HUES48 (cell line): ENCODE measurements at regions not wholly inside any gene's neighbourhood (a gene's known extent, or its start where the extent isn't known, plus 50 kb on each side); places are given as distances from the start of the nearest gene placed in this dataset.

Source experiments
- H3K27ac ChIP-seq: one replicate; pipeline ENCODE4 v1.7.0; 2013; ENCODE audit warnings: low read depth, low read length, inconsistent platforms
- H3K27me3 ChIP-seq: 2 replicates; pipeline ENCODE4 v1.6.1; 2013; ENCODE audit warnings: mild to moderate bottlenecking, low read length; ENCODE audit not compliant: control insufficient read depth, insufficient read depth
- H3K36me3 ChIP-seq: 2 replicates; pipeline ENCODE4 v1.6.1; 2013; ENCODE audit warnings: low read length; ENCODE audit not compliant: control insufficient read depth, insufficient read depth
- H3K4me1 ChIP-seq: 2 replicates; pipeline ENCODE4 v1.6.1; 2013; ENCODE audit warnings: mild to moderate bottlenecking, low read length; ENCODE audit not compliant: control insufficient read depth, insufficient read depth
- H3K4me3 ChIP-seq: 2 replicates; pipeline ENCODE4 v1.5.1; 2013; ENCODE audit warnings: mild to moderate bottlenecking, low read depth, low read length
- H3K9ac ChIP-seq: 2 replicates; pipeline ENCODE4 v1.6.1; 2013; ENCODE audit warnings: mild to moderate bottlenecking, low read depth, low read length, moderate library complexity
- H3K9me3 ChIP-seq: 2 replicates; pipeline ENCODE4 v1.6.1; 2013; ENCODE audit warnings: low read length; ENCODE audit not compliant: control insufficient read depth, insufficient read depth

- H3K4me1 ChIP-seq, result no peaks in the 10 kb centered on the region
- no peak overlapping the region for H3K27ac ChIP-seq
- no peaks in the 10 kb centered on the region for H3K27me3 ChIP-seq
These were observed 445.0 kb downstream of the CDH26 start for GRCh38 chr20:60403105-60403741.

GRCh38 chr20:60407011-60407771, 449.0 kb downstream of the CDH26 start:
- no peak overlapping the region for H3K9ac ChIP-seq
- no peaks in the 10 kb centered on the region for H3K9me3 ChIP-seq
- no peak overlapping the region for H3K4me3 ChIP-seq
- no peak overlapping the region for H3K27ac ChIP-seq
- no peaks in the 10 kb centered on the region for H3K36me3 ChIP-seq
- H3K4me1 ChIP-seq, result no peaks in the 10 kb centered on the region
- H3K27me3 ChIP-seq, result no peaks in the 10 kb centered on the region

More at GRCh38 chr20:60403105-60403741, 445.0 kb downstream of the CDH26 start:
- no peak overlapping the region for H3K9ac ChIP-seq
- H3K36me3 ChIP-seq, result no peaks in the 10 kb centered on the region
- no peak overlapping the region for H3K4me3 ChIP-seq
- peaks cover 8% of the 10 kb centered on the region; the same call in 1 of the 2 replicates for H3K9me3 ChIP-seq

- Histone ChIP-seq H3K9me3 (no peaks in the 10 kb centered on the region), H3K27ac (no peak overlapping the region), H3K27me3 (no peaks in the 10 kb centered on the region), H3K4me3 (no peak overlapping the region), H3K4me1 (no peaks in the 10 kb centered on the region), H3K36me3 (no peaks in the 10 kb centered on the region), H3K9ac (no peak overlapping the region)
These were observed 449.7 kb downstream of the CDH26 start for GRCh38 chr20:60407938-60408337.

GRCh38 chr20:60408435-60408834, 450.2 kb downstream of the CDH26 start:
- no peak overlapping the region for H3K27ac ChIP-seq
- no peaks in the 10 kb centered on the region for H3K4me1 ChIP-seq
- H3K36me3 ChIP-seq, result no peaks in the 10 kb centered on the region
- H3K9ac ChIP-seq, result no peak overlapping the region
- H3K27me3 ChIP-seq, result no peaks in the 10 kb centered on the region
- no peaks in the 10 kb centered on the region for H3K9me3 ChIP-seq
- H3K4me3 ChIP-seq, result no peak overlapping the region

- Histone ChIP-seq H3K27ac (no peak overlapping the region), H3K27me3 (no peaks in the 10 kb centered on the region), H3K9ac (no peak overlapping the region), H3K9me3 (no peaks in the 10 kb centered on the region), H3K4me1 (no peaks in the 10 kb centered on the region), H3K4me3 (no peak overlapping the region), H3K36me3 (no peaks in the 10 kb centered on the region)
These were observed 452.5 kb downstream of the CDH26 start for GRCh38 chr20:60410618-60411264.

- Histone ChIP-seq H3K9me3 (no peaks in the 10 kb centered on the region), H3K36me3 (no peaks in the 10 kb centered on the region), H3K4me1 (no peaks in the 10 kb centered on the region), H3K27me3 (no peaks in the 10 kb centered on the region), H3K4me3 (no peak overlapping the region), H3K9ac (no peak overlapping the region), H3K27ac (no peak overlapping the region)
These were observed 453.6 kb downstream of the CDH26 start for GRCh38 chr20:60411813-60412212.

- no peak overlapping the region for H3K27ac ChIP-seq
- H3K36me3 ChIP-seq, result no peaks in the 10 kb centered on the region
- no peak overlapping the region for H3K4me3 ChIP-seq
- no peaks in the 10 kb centered on the region for H3K4me1 ChIP-seq
- no peaks in the 10 kb centered on the region for H3K27me3 ChIP-seq
- no peak overlapping the region for H3K9ac ChIP-seq
- no peaks in the 10 kb centered on the region for H3K9me3 ChIP-seq
These were observed 462.5 kb downstream of the CDH26 start for GRCh38 chr20:60420676-60421229.

- Histone ChIP-seq H3K4me3 (no peak overlapping the region), H3K4me1 (no peaks in the 10 kb centered on the region), H3K9me3 (no peaks in the 10 kb centered on the region), H3K27ac (no peak overlapping the region), H3K27me3 (no peaks in the 10 kb centered on the region), H3K36me3 (no peaks in the 10 kb centered on the region), H3K9ac (no peak overlapping the region)
These were observed 464.6 kb downstream of the CDH26 start for GRCh38 chr20:60422848-60423247.

- Histone ChIP-seq H3K9me3 (no peaks in the 10 kb centered on the region), H3K9ac (no peak overlapping the region), H3K27me3 (no peaks in the 10 kb centered on the region)
These were observed 466.2 kb downstream of the CDH26 start for GRCh38 chr20:60424267-60424902.

GRCh38 chr20:60427516-60427915, 469.3 kb downstream of the CDH26 start:
- Histone ChIP-seq H3K9ac (no peak overlapping the region), H3K27me3 (no peaks in the 10 kb centered on the region), H3K36me3 (no peaks in the 10 kb centered on the region), H3K4me3 (no peak overlapping the region), H3K27ac (no peak overlapping the region), H3K9me3 (no peaks in the 10 kb centered on the region), H3K4me1 (peaks cover 9% of the 10 kb centered on the region)

More at GRCh38 chr20:60424267-60424902, 466.2 kb downstream of the CDH26 start:
- Histone ChIP-seq H3K36me3 (no peaks in the 10 kb centered on the region), H3K4me1 (no peaks in the 10 kb centered on the region), H3K4me3 (no peak overlapping the region), H3K27ac (no peak overlapping the region)
